ENCODE measurements at regions not wholly inside any gene's neighbourhood (a gene's known extent, or its start where the extent isn't known, plus 50 kb on each side); places are given as distances from the start of the nearest gene placed in this dataset.

GRCh38 chr4:56252561-56253152 lies 134.6 kb downstream of the AASDH start:
- TF ChIP-seq RARB (CRISPR knock-in tag; IDR thresholded peaks at IDR 0.05) (no peak), ZFP3 (CRISPR knock-in tag; IDR thresholded peaks at IDR 0.05) (no peak)
